Adrenal gland (tissue), 5 donors: ENCODE measurements at regions not wholly inside any gene's neighbourhood (a gene's known extent, or its start where the extent isn't known, plus 50 kb on each side); places are given as distances from the start of the nearest gene placed in this dataset.

ENCODE experiments used
- CTCF ChIP-seq, 6 experiments: fragments of 450-650 bp in 4 of 6; fragments of 200-600 bp in 2 of 6; sonication (generic) in 1 of 6; IDR thresholded peaks; 1 replicate in 5 of 6; 2 replicates in 1 of 6; pipeline versions ENCODE4 v1.5.1 to v1.8.0; 2016 to 2021; ENCODE audit warnings: antibody characterized with exemption in 6 of 6, mild to moderate bottlenecking in 2 of 6, moderate library complexity in 1 of 6
- POLR2A ChIP-seq, 2 donors: fragments of 450-650 bp; IDR thresholded peaks; one replicate each; pipeline ENCODE4 v1.6.1; 2017; ENCODE audit warnings: antibody characterized with exemption in 2 of 2, mild to moderate bottlenecking in 2 of 2, moderate library complexity in 1 of 2
- donor health status: DM: no; HTN: no; CAD: no.

GRCh38 chr18:78207942-78208341 lies 771.7 kb upstream of the SALL3 start:
- TF ChIP-seq POLR2A (IDR thresholded peaks at IDR 0.05) (no peak), CTCF (IDR thresholded peaks at IDR 0.05) (no peak)
